Adrenal gland (tissue), 5 donors: ENCODE measurements at regions not wholly inside any gene's neighbourhood (a gene's known extent, or its start where the extent isn't known, plus 50 kb on each side); places are given as distances from the start of the nearest gene placed in this dataset.

Experiments used
- POLR2A ChIP-seq, 2 donors: fragments of 450-650 bp; IDR thresholded peaks; one replicate each; pipeline ENCODE4 v1.6.1; 2017; ENCODE audit warnings: antibody characterized with exemption in 2 of 2, mild to moderate bottlenecking in 2 of 2, moderate library complexity in 1 of 2
- TF ChIP-seq, protein P1 (sequence below), 6 experiments: fragments of 450-650 bp in 4 of 6; fragments of 200-600 bp in 2 of 6; sonication (generic) in 1 of 6; IDR thresholded peaks; 1 replicate in 5 of 6; 2 replicates in 1 of 6; pipeline versions ENCODE4 v1.5.1 to v1.8.0; 2016 to 2021; ENCODE audit warnings: antibody characterized with exemption in 6 of 6, mild to moderate bottlenecking in 2 of 6, moderate library complexity in 1 of 6
- donor health status: DM: no; HTN: no; CAD: no.

GRCh38 chr2:58699411-58699810, 458.3 kb upstream of the FANCL start:
- TF ChIP-seq, protein P1, sequence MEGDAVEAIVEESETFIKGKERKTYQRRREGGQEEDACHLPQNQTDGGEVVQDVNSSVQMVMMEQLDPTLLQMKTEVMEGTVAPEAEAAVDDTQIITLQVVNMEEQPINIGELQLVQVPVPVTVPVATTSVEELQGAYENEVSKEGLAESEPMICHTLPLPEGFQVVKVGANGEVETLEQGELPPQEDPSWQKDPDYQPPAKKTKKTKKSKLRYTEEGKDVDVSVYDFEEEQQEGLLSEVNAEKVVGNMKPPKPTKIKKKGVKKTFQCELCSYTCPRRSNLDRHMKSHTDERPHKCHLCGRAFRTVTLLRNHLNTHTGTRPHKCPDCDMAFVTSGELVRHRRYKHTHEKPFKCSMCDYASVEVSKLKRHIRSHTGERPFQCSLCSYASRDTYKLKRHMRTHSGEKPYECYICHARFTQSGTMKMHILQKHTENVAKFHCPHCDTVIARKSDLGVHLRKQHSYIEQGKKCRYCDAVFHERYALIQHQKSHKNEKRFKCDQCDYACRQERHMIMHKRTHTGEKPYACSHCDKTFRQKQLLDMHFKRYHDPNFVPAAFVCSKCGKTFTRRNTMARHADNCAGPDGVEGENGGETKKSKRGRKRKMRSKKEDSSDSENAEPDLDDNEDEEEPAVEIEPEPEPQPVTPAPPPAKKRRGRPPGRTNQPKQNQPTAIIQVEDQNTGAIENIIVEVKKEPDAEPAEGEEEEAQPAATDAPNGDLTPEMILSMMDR (IDR thresholded peaks at IDR 0.05): no peak
- no peak for TF ChIP-seq POLR2A (IDR thresholded peaks at IDR 0.05)
